GM12865 (cell line): ENCODE measurements at regions not wholly inside any gene's neighbourhood (a gene's known extent, or its start where the extent isn't known, plus 50 kb on each side); places are given as distances from the start of the nearest gene placed in this dataset.

Experiments
- DNase-seq: peaks from one replicate; pipeline ENCODE4 v3.0.0; 2010; ENCODE audit warnings: low read depth
- H3K4me3 ChIP-seq: 2 replicates; pipeline ENCODE4 v1.5.1; 2011; ENCODE audit warnings: mild to moderate bottlenecking, low read depth, low read length, control low read depth
- CTCF ChIP-seq: IDR thresholded peaks from 2 replicates; pipeline ENCODE4 v1.5.1; 2011; ENCODE audit warnings: low read length, control low read depth, low read depth, inconsistent platforms; ENCODE audit not compliant: insufficient read depth; ENCODE audit errors: missing control alignments

- H3K4me3 ChIP-seq = no peak overlapping the region
- TF ChIP-seq CTCF = no peak
- DNase-seq = no peak
Measured at GRCh38 chr10:4535521-4535920, 290.5 kb upstream of the AKR1E2 start.

- DNase-seq = no peak
- TF ChIP-seq CTCF = no peak
Measured at GRCh38 chr10:4533621-4534020, 292.4 kb upstream of the AKR1E2 start.

DNA sequence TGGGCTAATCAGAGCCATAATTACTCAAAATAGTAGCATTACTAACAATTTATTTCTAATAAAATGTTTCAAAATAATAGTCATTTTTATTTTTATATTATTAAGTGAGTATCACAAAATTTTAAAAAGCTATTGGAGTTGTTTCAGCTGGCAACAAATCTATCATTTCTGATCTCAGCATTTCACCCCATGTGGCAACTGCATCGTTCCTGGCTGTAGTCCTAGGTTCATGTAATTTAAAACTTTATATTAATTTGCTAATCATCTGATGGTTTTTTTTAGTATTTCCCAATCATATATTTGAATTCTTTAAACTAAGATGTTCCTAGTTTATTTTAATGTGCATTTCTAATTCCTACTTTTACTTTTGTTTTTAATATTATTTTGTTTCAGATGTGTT is 293.0 kb upstream of the AKR1E2 start:
- no peak overlapping the region for H3K4me3 ChIP-seq
- TF ChIP-seq CTCF = no peak
- no peak for DNase-seq

More at GRCh38 chr10:4533621-4534020, 292.4 kb upstream of the AKR1E2 start:
- H3K4me3 ChIP-seq = no peak overlapping the region

GRCh38 chr10:4532467-4532866 is 293.5 kb upstream of the AKR1E2 start:
- TF ChIP-seq CTCF = no peak
- no peak overlapping the region for H3K4me3 ChIP-seq
- no peak for DNase-seq

GRCh38 chr10:4532011-4532410 is 294.0 kb upstream of the AKR1E2 start:
- H3K4me3 ChIP-seq = no peak overlapping the region
- no peak for TF ChIP-seq CTCF
- no peak for DNase-seq

DNA sequence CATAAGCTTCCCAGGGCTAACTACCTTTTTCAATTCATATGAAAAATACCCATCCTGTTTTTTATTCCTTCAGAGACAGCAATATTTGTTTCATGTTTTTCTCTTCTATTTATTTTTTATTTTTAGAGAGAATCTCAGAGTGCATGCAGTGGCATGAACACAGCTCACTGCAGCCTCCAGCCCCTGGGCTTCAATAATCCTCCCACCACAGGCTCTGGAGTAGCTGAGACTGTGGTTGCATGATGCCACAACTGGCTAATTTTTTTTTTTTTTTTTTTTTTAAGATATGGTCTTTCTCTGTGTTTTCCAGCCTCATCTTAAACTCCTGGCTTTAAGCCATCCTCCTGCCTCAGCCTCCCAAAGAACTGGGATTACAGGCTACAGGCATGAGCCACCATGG is 296.7 kb upstream of the AKR1E2 start:
- no peak for TF ChIP-seq CTCF
- DNase-seq = no peak
- H3K4me3 ChIP-seq = no peak overlapping the region

DNA sequence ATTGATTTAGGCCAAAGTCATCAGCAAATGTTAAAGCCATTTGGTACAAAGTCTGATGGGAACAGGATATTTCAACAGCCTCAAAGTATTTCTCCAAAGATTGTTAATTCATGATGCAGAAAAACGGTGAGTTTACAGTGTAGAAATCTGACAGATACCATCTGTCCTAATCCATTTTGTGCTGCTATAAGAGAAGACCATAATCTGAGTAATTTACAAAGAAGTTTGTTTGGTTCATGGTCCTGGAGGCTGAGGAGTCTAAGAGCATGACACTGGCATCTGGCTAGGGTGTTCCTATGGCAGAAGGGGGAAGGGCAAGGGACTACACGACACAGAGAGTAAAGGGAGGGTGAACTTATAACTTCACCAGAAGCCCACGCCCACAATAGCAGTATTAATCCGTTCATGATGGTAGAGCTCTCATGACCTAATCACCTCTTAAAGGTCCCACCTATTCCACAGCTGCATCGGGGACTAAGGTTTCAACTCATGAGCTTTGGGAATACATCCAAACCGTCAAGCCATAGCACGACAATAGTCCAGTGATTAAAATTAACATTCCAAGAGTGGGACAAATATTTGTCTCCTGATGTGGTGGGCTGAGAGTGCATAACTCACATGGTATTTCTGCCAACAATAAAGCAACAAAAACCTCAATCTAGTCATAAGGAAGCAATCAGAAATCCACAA is 298.6 kb upstream of the AKR1E2 start:
- DNase-seq = no peak
- TF ChIP-seq CTCF = no peak
- no peak overlapping the region for H3K4me3 ChIP-seq
